HL-60 (cell line): ENCODE measurements at regions not wholly inside any gene's neighbourhood (a gene's known extent, or its start where the extent isn't known, plus 50 kb on each side); places are given as distances from the start of the nearest gene placed in this dataset.

ENCODE experiments used
- DNase-seq, 2 experiments: peaks; one replicate each; pipeline ENCODE4 v3.0.0-alpha.2; 2010 to 2020; ENCODE audit warnings: low read depth in 1 of 2, low spot score in 1 of 2
- H3K27ac ChIP-seq: fragments of 250-450 bp; sonication (Bioruptor Pico); replicated peaks from 2 replicates; pipeline ENCODE4 v1.5.1; 2020; ENCODE audit warnings: mild to moderate bottlenecking, moderate library complexity
- H3K27me3 ChIP-seq: fragments of 250-450 bp; sonication (Bioruptor Pico); 2 replicates; pipeline ENCODE4 v1.5.1; 2021; ENCODE audit warnings: mild to moderate bottlenecking, moderate library complexity; ENCODE audit not compliant: insufficient read depth, poor library complexity, severe bottlenecking
- H3K4me3 ChIP-seq: replicated peaks from 2 replicates; pipeline ENCODE4 v1.5.1; 2011; ENCODE audit warnings: mild to moderate bottlenecking, control low read depth, low read length; ENCODE audit not compliant: insufficient read depth
- CTCF ChIP-seq: IDR thresholded peaks from one replicate; pipeline ENCODE4 v1.5.1; 2011; ENCODE audit warnings: low read length, control low read depth, inconsistent platforms; ENCODE audit not compliant: insufficient read depth
- GABPA ChIP-seq: IDR thresholded peaks from 2 replicates; pipeline ENCODE4 v1.6.1; 2012; ENCODE audit warnings: low read depth
- POLR2AphosphoS5 ChIP-seq: IDR thresholded peaks from 2 replicates; pipeline ENCODE4 v1.6.1; 2012; ENCODE audit warnings: low read depth
- REST ChIP-seq: IDR thresholded peaks from 2 replicates; pipeline ENCODE4 v1.6.1; 2012; ENCODE audit warnings: low read depth; ENCODE audit not compliant: insufficient replicate concordance
- SPI1 ChIP-seq: IDR thresholded peaks from 2 replicates; pipeline ENCODE4 v1.6.1; 2012; ENCODE audit warnings: low read depth, mild to moderate bottlenecking, borderline replicate concordance

GRCh38 chr2:220424561-220424960 is 797.1 kb downstream of the SLC4A3 start:
- no peak for DNase-seq
- Histone ChIP-seq H3K4me3 (no peak overlapping the region), H3K27me3 (peaks cover 2% of the 10 kb centered on the region), H3K27ac (no peak overlapping the region)
- no peak for TF ChIP-seq CTCF
- no peak for TF ChIP-seq SPI1

- no peak overlapping the region for H3K4me3 ChIP-seq
- DNase-seq: no peak
- no peak overlapping the region for H3K27ac ChIP-seq
- TF ChIP-seq POLR2AphosphoS5 (no peak), REST (no peak), CTCF (no peak), GABPA (no peak), SPI1 (no peak)
- no peaks in the 10 kb centered on the region for H3K27me3 ChIP-seq
Observed at GRCh38 chr2:220432645-220433044, 805.2 kb downstream of the SLC4A3 start.

GRCh38 chr2:220433131-220433530 is 805.7 kb downstream of the SLC4A3 start:
- no peak for TF ChIP-seq REST
- no peak for TF ChIP-seq GABPA
- no peak for TF ChIP-seq POLR2AphosphoS5
- no peak for TF ChIP-seq SPI1
- no peak for TF ChIP-seq CTCF
- DNase-seq: no peak
- H3K27me3 ChIP-seq: no peaks in the 10 kb centered on the region
- H3K27ac ChIP-seq: no peak overlapping the region
- H3K4me3 ChIP-seq: no peak overlapping the region

GRCh38 chr2:220434385-220434784 is 807.0 kb downstream of the SLC4A3 start:
- no peak overlapping the region for H3K4me3 ChIP-seq
- DNase-seq: no peak
- H3K27ac ChIP-seq: no peak overlapping the region
- no peak for TF ChIP-seq REST
- TF ChIP-seq POLR2AphosphoS5: no peak
- no peak for TF ChIP-seq GABPA
- TF ChIP-seq CTCF: no peak
- no peak for TF ChIP-seq SPI1
- no peaks in the 10 kb centered on the region for H3K27me3 ChIP-seq
